ENCODE measurements at regions not wholly inside any gene's neighbourhood (a gene's known extent, or its start where the extent isn't known, plus 50 kb on each side); places are given as distances from the start of the nearest gene placed in this dataset.

- no peak for TF ChIP-seq CTCF (IDR thresholded peaks at IDR 0.05)
- TF ChIP-seq POLR2A (IDR thresholded peaks at IDR 0.05) = no peak
Measured at GRCh38 chr10:128855618-128856428, 611.2 kb upstream of the MGMT start.
